CD4-positive, alpha-beta T cell treated with Interleukin-12 subunit alpha and Interleukin-12 subunit beta, for 1 hour (primary cell): ENCODE measurements at regions not wholly inside any gene's neighbourhood (a gene's known extent, or its start where the extent isn't known, plus 50 kb on each side); places are given as distances from the start of the nearest gene placed in this dataset.
"Not testable (repeated sequence)": the region's sequence is repeated elsewhere in the genome, so short reads cannot be mapped to it uniquely, and the experiment has no call there.

Experiments used
- DNase-seq: peaks from one replicate; pipeline ENCODE4 v3.0.0-alpha.2; 2020

- DNase-seq: no peak
Measured at GRCh38 chr5:168118042-168118668, 173.3 kb upstream of the WWC1 start.

GRCh38 chr5:168120401-168121137 is 170.9 kb upstream of the WWC1 start:
- no peak for DNase-seq

GRCh38 chr5:168121138-168121494 is 170.3 kb upstream of the WWC1 start:
- DNase-seq: no peak

- DNase-seq: no peak
Measured at GRCh38 chr5:168123631-168124528, 167.6 kb upstream of the WWC1 start.

- no peak for DNase-seq
Measured at GRCh38 chr5:168125445-168126199, 165.8 kb upstream of the WWC1 start.

GRCh38 chr5:168126606-168127005 is 164.8 kb upstream of the WWC1 start:
- no peak for DNase-seq

GRCh38 chr5:168128111-168128510 is 163.3 kb upstream of the WWC1 start:
- no peak for DNase-seq

GRCh38 chr5:168128557-168128956 is 162.9 kb upstream of the WWC1 start:
- no peak for DNase-seq

- no peak for DNase-seq
Measured at GRCh38 chr5:168131519-168131918, 159.9 kb upstream of the WWC1 start.

GRCh38 chr5:168132241-168132641 is 159.2 kb upstream of the WWC1 start:
- DNase-seq: no peak

GRCh38 chr5:168135897-168136296 is 155.5 kb upstream of the WWC1 start:
- DNase-seq: no peak

- DNase-seq: no peak
Measured at GRCh38 chr5:168136340-168136739, 155.1 kb upstream of the WWC1 start.

GRCh38 chr5:168137265-168137664 is 154.2 kb upstream of the WWC1 start:
- no peak for DNase-seq

GRCh38 chr5:168140241-168140640 is 151.2 kb upstream of the WWC1 start:
- DNase-seq: no peak

GRCh38 chr5:168142402-168142801 is 149.0 kb upstream of the WWC1 start:
- no peak for DNase-seq

- not testable (repeated sequence) for DNase-seq
Measured at GRCh38 chr5:168143521-168143920, 147.9 kb upstream of the WWC1 start.

- DNase-seq: no peak
Measured at GRCh38 chr5:168147106-168147505, 144.3 kb upstream of the WWC1 start.

- no peak for DNase-seq
Measured at GRCh38 chr5:168147568-168148360, 143.7 kb upstream of the WWC1 start.

- DNase-seq: no peak
Measured at GRCh38 chr5:168151041-168151440, 140.4 kb upstream of the WWC1 start.

GRCh38 chr5:168152660-168153059 is 138.8 kb upstream of the WWC1 start:
- DNase-seq: no peak

- no peak for DNase-seq
Measured at GRCh38 chr5:168153263-168153875, 138.1 kb upstream of the WWC1 start.

GRCh38 chr5:168153876-168154270 is 137.6 kb upstream of the WWC1 start:
- DNase-seq: no peak
